SK-N-SH (cell line): ENCODE measurements at regions not wholly inside any gene's neighbourhood (a gene's known extent, or its start where the extent isn't known, plus 50 kb on each side); places are given as distances from the start of the nearest gene placed in this dataset.

Experiments
- CTCF ChIA-PET: fragments of 300-600, 350-600 bp; formaldehyde crosslinking; extraction: SDS; loops from one replicate; lab custom pipeline; 2021; lab: Yijun Ruan, JAX
- POLR2A ChIA-PET: fragments of 350-600 bp; sonication (Branson Sonifier 250); formaldehyde crosslinking; extraction: SDS; loops from one replicate; lab custom pipeline; 2020; ENCODE audit warnings: antibody characterized with exemption, inconsistent platforms; lab: Yijun Ruan, JAX
- DNase-seq: peaks from one replicate; pipeline ENCODE4 v3.0.0; 2012
- H2AFZ ChIP-seq: fragments of 200-600 bp; sonication (generic); 2 replicates; pipeline ENCODE4 v1.8.1; 2016; ENCODE audit warnings: antibody characterized with exemption, mild to moderate bottlenecking, low read depth
- H3F3A ChIP-seq: fragments of 200-600 bp; sonication (generic); replicated peaks from 2 replicates; pipeline ENCODE3; 2016; ENCODE audit warnings: antibody characterized with exemption, mild to moderate bottlenecking; ENCODE audit not compliant: insufficient read depth
- H3K27ac ChIP-seq, 2 experiments: fragments of 200-500 bp in 1 of 2; fragments of 200-600 bp in 1 of 2; sonication (Bioruptor generic) in 1 of 2; sonication (generic), shearing (Covaris generic) in 1 of 2; 2 replicates each; pipeline versions ENCODE4 v1.5.1 to v1.6.1; 2014 to 2016; ENCODE audit warnings: low read depth in 2 of 2, inconsistent platforms in 1 of 2, low read length in 1 of 2, mild to moderate bottlenecking in 1 of 2, mixed read lengths in 1 of 2
- H3K27me3 ChIP-seq: fragments of 200-600 bp; sonication (generic), shearing (Covaris generic); 2 replicates; pipeline ENCODE4 v1.6.1; 2016; ENCODE audit warnings: mixed run types; ENCODE audit not compliant: insufficient read depth
- H3K36me3 ChIP-seq, 2 experiments: fragments of 200-500 bp in 1 of 2; fragments of 200-600 bp in 1 of 2; sonication (Bioruptor generic) in 1 of 2; sonication (generic) in 1 of 2; replicated peaks in 1 of 2; 2 replicates each; pipeline versions ENCODE3 to v1.5.1; 2014 to 2016; ENCODE audit warnings: low read length in 1 of 2, mild to moderate bottlenecking in 1 of 2; ENCODE audit not compliant: insufficient read depth in 2 of 2, control insufficient read depth in 1 of 2
- H3K4me1 ChIP-seq, 2 experiments: fragments of 200-500 bp in 1 of 2; fragments of 200-600 bp in 1 of 2; sonication (Bioruptor generic) in 1 of 2; sonication (generic), shearing (Covaris generic) in 1 of 2; 2 replicates each; pipeline versions ENCODE4 v1.5.1 to v1.6.1; 2014 to 2016; ENCODE audit warnings: low read depth in 1 of 2, low read length in 1 of 2, mixed run types in 1 of 2; ENCODE audit not compliant: insufficient read depth in 2 of 2, control insufficient read depth in 1 of 2
- H3K4me2 ChIP-seq: fragments of 200-600 bp; sonication (generic), shearing (Covaris generic); 2 replicates; pipeline ENCODE4 v1.6.1; 2017; ENCODE audit warnings: mixed run types
- H3K4me3 ChIP-seq, 2 experiments: fragments of 200-500 bp in 1 of 2; fragments of 200-600 bp in 1 of 2; sonication (Bioruptor generic) in 1 of 2; sonication (generic), shearing (Covaris generic) in 1 of 2; 2 replicates each; pipeline versions ENCODE4 v1.5.1 to v1.8.1; 2014 to 2016; ENCODE audit warnings: low read depth in 2 of 2, inconsistent platforms in 1 of 2, low read length in 1 of 2, mild to moderate bottlenecking in 1 of 2, mixed read lengths in 1 of 2, moderate library complexity in 1 of 2
- H3K79me2 ChIP-seq: fragments of 200-600 bp; sonication (generic); 2 replicates; pipeline ENCODE4 v1.8.1; 2017; ENCODE audit warnings: mild to moderate bottlenecking; ENCODE audit not compliant: insufficient read depth
- H3K9ac ChIP-seq: fragments of 200-600 bp; sonication (generic); 2 replicates; pipeline ENCODE4 v1.6.1; 2017; ENCODE audit warnings: mixed run types
- H3K9me2 ChIP-seq: fragments of 200-600 bp; sonication (generic); 2 replicates; pipeline ENCODE4 v1.6.1; 2017; ENCODE audit warnings: mixed run types
- H3K9me3 ChIP-seq: fragments of 200-600 bp; sonication (generic); 2 replicates; pipeline ENCODE4 v1.6.1; 2017; ENCODE audit warnings: mixed run types, mild to moderate bottlenecking, moderate library complexity
- H4K20me1 ChIP-seq: fragments of 200-600 bp; sonication (generic); 2 replicates; pipeline ENCODE4 v1.6.1; 2017; ENCODE audit warnings: mild to moderate bottlenecking, mixed run types; ENCODE audit not compliant: insufficient read depth
- CHD2 ChIP-seq: fragments of 150-350 bp; IDR thresholded peaks from 2 replicates; pipeline ENCODE4 v1.6.1; 2018; ENCODE audit warnings: low read length; ENCODE audit not compliant: partially characterized antibody
- CTCF ChIP-seq: fragments of 200-600 bp; sonication (generic); IDR thresholded peaks from 2 replicates; pipeline ENCODE4 v1.6.1; 2017; ENCODE audit warnings: antibody characterized with exemption, mild to moderate bottlenecking, moderate library complexity
- EZH2phosphoT487 ChIP-seq: fragments of 200-600 bp; sonication (generic); IDR thresholded peaks from 2 replicates; pipeline ENCODE4 v1.6.1; 2017; ENCODE audit warnings: low read depth, mixed run types, mild to moderate bottlenecking, antibody characterized with exemption, moderate library complexity, borderline replicate concordance
- FOSL2 ChIP-seq: IDR thresholded peaks from 2 replicates; pipeline ENCODE4 v1.4.0; 2012; ENCODE audit warnings: low read depth, mild to moderate bottlenecking, moderate library complexity, borderline replicate concordance
- FOXJ3 ChIP-seq: sonication (generic); formaldehyde crosslinking; IDR thresholded peaks from 2 replicates; pipeline ENCODE4 v1.5.1; 2020; ENCODE audit warnings: mild to moderate bottlenecking, missing genetic modification reagents
- FOXM1 ChIP-seq: IDR thresholded peaks from 2 replicates; pipeline ENCODE4 v1.4.0; 2012; ENCODE audit warnings: low read depth, mild to moderate bottlenecking
- GABPA ChIP-seq: IDR thresholded peaks from 2 replicates; pipeline ENCODE4 v1.4.0; 2012; ENCODE audit warnings: low read depth, mild to moderate bottlenecking
- GATA2 ChIP-seq: sonication (generic); formaldehyde crosslinking; IDR thresholded peaks from 2 replicates; pipeline ENCODE4 v1.5.0; 2020; ENCODE audit warnings: mild to moderate bottlenecking, missing genetic modification reagents
- IRF3 ChIP-seq: fragments of 150-350 bp; IDR thresholded peaks from 2 replicates; pipeline ENCODE4 v1.6.1; 2016; ENCODE audit warnings: mild to moderate bottlenecking, low read depth, low read length
- MAX ChIP-seq: IDR thresholded peaks from 2 replicates; pipeline ENCODE4 v1.4.0; 2012; ENCODE audit warnings: low read depth
- NFIC ChIP-seq: IDR thresholded peaks from 2 replicates; pipeline ENCODE4 v1.4.0; 2012; ENCODE audit warnings: borderline replicate concordance
- RCOR1 ChIP-seq: fragments of 150-350 bp; IDR thresholded peaks from 2 replicates; pipeline ENCODE4 v1.6.1; 2017; ENCODE audit warnings: antibody characterized with exemption, low read length
- SMC3 ChIP-seq: IDR thresholded peaks from 2 replicates; pipeline ENCODE4 v1.6.1; 2012; ENCODE audit warnings: low read depth, low read length, improper control_type of control experiment
- TEAD4 ChIP-seq: IDR thresholded peaks from 2 replicates; pipeline ENCODE4 v1.4.0; 2012; ENCODE audit warnings: mild to moderate bottlenecking, borderline replicate concordance; ENCODE audit not compliant: insufficient read depth
- USF1 ChIP-seq: IDR thresholded peaks from 2 replicates; pipeline ENCODE4 v1.4.0; 2012; ENCODE audit warnings: low read depth, borderline replicate concordance
- YY1 ChIP-seq: IDR thresholded peaks from 2 replicates; pipeline ENCODE4 v1.4.0; 2012; ENCODE audit warnings: low read depth, mild to moderate bottlenecking
- ZBTB33 ChIP-seq: IDR thresholded peaks from 2 replicates; pipeline ENCODE4 v1.4.0; 2012; ENCODE audit warnings: low read depth, borderline replicate concordance
- WGBS: methylation state at CpG from one replicate; pipeline ENCODE4 v1.1.6; 2017; ENCODE audit warnings: low lambda C conversion rate; 5-methylcytosine and 5-hydroxymethylcytosine counted together

GRCh38 chr1:198939286-198939685 lies 300.4 kb downstream of the PTPRC start:
- Histone ChIP-seq H3K79me2 (peaks cover 27% of the 10 kb centered on the region), H3K4me3 (no peak overlapping the region), H3K36me3 (no peaks in the 10 kb centered on the region), H2AFZ (no peak overlapping the region), H3K27me3 (no peaks in the 10 kb centered on the region), H3K9ac (no peak overlapping the region), H3K9me2 (no peaks in the 10 kb centered on the region), H3K27ac (no peak overlapping the region), H3F3A (peaks cover 21% of the 10 kb centered on the region), H3K4me2 (no peak overlapping the region), H4K20me1 (no peaks in the 10 kb centered on the region), H3K9me3 (no peaks in the 10 kb centered on the region), H3K4me1 (peaks cover 5 to 7% of the 10 kb centered on the region in 2 experiments)
- ChIA-PET CTCF (no interaction called here), POLR2A (no interaction called here)
- no peak for DNase-seq
- TF ChIP-seq NFIC (no peak), TEAD4 (no peak), FOXJ3 (CRISPR knock-in tag) (no peak), USF1 (no peak), EZH2phosphoT487 (no peak), CTCF (no peak), RCOR1 (no peak), FOXM1 (no peak), YY1 (no peak), ZBTB33 (no peak), IRF3 (no peak), GATA2 (no peak), GABPA (no peak), FOSL2 (no peak), MAX (no peak), SMC3 (no peak), CHD2 (no peak)
- TF ChIP-seq, all 33 proteins: peak for 0
- WGBS = 96% methylated on average over 3 of the region's 3 CpGs
